ENCODE measurements at regions not wholly inside any gene's neighbourhood (a gene's known extent, or its start where the extent isn't known, plus 50 kb on each side); places are given as distances from the start of the nearest gene placed in this dataset.

DNA sequence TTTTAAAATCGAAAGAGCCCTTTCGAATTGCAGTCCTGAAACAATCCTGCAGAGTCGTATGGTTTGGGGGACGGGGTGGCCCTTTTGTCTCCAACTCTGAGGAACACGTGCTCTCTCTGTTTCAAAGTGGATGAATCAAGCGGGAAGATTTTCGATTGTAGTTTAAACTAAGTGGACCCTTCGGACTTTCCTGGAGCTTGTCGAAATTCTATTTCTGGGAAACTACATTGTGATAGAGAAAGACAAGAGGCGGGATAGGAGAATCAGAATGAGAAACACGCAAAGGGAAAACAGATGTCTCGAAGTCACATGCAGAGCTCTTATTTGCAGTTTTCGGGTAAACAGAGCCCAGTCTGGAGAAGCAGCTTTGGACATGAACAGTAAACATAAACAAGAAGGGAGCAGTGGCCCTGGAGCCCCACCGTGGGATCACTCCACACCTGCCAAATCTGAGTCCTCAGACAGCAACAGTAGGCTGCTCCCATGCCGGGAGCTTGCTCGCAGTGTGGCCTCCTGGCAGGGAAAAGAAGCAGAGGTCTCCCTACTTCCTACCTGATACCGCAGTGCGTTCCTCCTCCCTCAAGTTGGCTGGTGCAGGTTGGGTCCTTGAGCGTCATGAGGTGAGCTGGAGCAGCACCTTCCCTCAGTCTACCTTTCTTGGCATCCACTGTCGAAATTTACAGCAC is 202.4 kb downstream of the SLC4A3 start:
- Mint-ChIP-seq H3K4me1 (no peaks in the 10 kb centered on the region), H3K27me3 (no peaks in the 10 kb centered on the region), H3K9me3 (no peaks in the 10 kb centered on the region), H3K4me3 (no peak overlapping the region), H3K27ac (no peak overlapping the region), H3K36me3 (no peaks in the 10 kb centered on the region)
- ATAC-seq, result no peak

DNA sequence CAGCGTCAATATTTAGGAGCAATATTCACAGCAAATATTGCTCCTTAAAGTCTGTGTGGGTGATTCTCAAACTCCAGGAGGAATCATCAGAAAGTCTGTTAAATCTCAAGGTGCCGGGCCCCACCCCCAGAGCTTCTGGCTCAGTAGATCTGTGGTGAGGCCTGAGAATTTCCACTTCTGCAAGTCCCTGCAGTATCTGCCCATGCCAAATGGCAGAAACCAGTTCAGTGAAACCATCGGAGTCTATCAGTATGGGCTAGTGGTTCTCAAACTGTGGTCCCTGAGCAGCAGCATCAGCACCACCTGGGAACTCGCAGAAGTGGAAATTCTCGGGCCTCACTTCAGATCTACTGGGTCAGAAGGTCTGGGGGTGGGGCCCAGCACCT is 202.9 kb downstream of the SLC4A3 start:
- Mint-ChIP-seq H3K9me3 (no peaks in the 10 kb centered on the region), H3K27me3 (no peaks in the 10 kb centered on the region), H3K4me1 (no peaks in the 10 kb centered on the region), H3K36me3 (no peaks in the 10 kb centered on the region), H3K4me3 (no peak overlapping the region), H3K27ac (no peak overlapping the region)
- ATAC-seq, result no peak

DNA sequence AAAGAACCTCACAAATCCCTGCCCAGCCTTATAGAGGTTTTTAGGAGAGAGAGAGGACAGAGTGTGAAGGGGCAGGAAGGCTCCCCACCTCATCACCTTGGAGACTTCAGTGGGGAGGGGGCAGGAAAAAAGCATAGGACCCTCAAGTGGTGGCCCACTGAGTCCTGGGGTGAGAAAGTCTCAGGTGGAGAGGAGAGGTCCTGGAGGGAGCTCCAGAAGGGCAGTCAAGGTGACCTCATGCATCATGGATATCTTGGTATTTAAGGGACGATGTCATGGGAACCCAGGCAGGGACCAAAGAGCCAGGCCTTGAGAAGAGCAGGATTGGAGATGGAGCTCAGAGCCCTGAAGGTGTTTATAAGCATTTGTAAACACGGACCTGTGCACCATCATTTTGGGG is 204.5 kb downstream of the SLC4A3 start:
- H3K36me3 Mint-ChIP-seq, result no peaks in the 10 kb centered on the region
- H3K27me3 Mint-ChIP-seq, result no peaks in the 10 kb centered on the region
- H3K9me3 Mint-ChIP-seq, result no peaks in the 10 kb centered on the region
- no peak for ATAC-seq
- H3K27ac Mint-ChIP-seq, result no peak overlapping the region
- no peaks in the 10 kb centered on the region for H3K4me1 Mint-ChIP-seq
- H3K4me3 Mint-ChIP-seq, result no peak overlapping the region

- no peak for ATAC-seq
- H3K9me3 Mint-ChIP-seq, result no peaks in the 10 kb centered on the region
- no peaks in the 10 kb centered on the region for H3K4me1 Mint-ChIP-seq
- no peak overlapping the region for H3K27ac Mint-ChIP-seq
- H3K36me3 Mint-ChIP-seq, result no peaks in the 10 kb centered on the region
- H3K4me3 Mint-ChIP-seq, result no peak overlapping the region
- H3K27me3 Mint-ChIP-seq, result no peaks in the 10 kb centered on the region
Measured at GRCh38 chr2:219832904-219833303, 205.5 kb downstream of the SLC4A3 start.

DNA sequence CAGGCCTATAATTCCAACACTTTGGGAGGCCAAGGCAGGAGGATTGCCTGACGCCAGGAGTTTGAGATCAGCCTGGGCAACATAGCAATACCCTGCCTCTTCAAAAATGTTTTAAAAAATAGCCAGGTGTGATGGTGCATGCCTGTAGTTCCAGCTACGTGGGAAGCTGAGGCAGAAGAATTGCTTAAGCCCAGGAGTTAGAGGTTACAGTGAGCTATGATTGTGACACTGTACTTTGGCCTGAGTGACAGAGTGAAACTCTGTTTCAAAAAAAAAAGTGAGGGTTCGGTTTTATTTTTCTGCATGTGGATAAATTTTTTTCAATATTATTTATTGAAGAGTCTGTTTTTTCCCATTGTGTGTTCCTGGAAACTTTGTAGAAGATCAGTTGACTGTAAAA is 208.1 kb downstream of the SLC4A3 start:
- Mint-ChIP-seq H3K4me1 (no peaks in the 10 kb centered on the region), H3K36me3 (no peaks in the 10 kb centered on the region), H3K27ac (no peak overlapping the region), H3K9me3 (no peaks in the 10 kb centered on the region), H3K4me3 (no peak overlapping the region), H3K27me3 (no peaks in the 10 kb centered on the region)
- ATAC-seq, result no peak

DNA sequence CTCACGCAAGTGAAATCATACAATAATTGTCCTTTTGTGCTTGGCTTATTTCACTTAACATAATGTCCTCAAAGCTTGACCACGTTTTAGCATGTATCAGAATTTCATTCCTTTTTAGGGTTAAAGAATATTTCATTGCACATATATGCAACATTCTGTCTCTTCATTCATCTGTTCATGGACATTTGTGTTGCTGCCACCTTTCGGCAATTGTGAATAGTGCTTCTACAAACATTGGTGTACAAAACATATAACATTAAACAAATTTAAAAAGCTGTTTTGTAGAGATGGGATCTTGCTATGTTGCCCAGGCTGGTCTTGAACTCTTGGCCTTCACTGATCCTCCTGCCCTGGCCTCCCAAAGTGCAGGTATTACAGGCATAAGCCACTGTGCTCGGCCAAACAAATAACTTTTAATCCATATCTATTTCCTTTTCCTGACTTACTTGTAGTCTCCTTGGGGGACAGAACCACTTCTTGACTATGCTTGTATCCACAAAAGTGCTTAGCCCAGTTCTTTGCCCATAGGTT is 209.3 kb downstream of the SLC4A3 start:
- H3K9me3 Mint-ChIP-seq, result no peaks in the 10 kb centered on the region
- H3K27ac Mint-ChIP-seq, result no peak overlapping the region
- no peak overlapping the region for H3K4me3 Mint-ChIP-seq
- H3K36me3 Mint-ChIP-seq, result no peaks in the 10 kb centered on the region
- H3K27me3 Mint-ChIP-seq, result no peaks in the 10 kb centered on the region
- ATAC-seq, result no peak
- no peaks in the 10 kb centered on the region for H3K4me1 Mint-ChIP-seq

DNA sequence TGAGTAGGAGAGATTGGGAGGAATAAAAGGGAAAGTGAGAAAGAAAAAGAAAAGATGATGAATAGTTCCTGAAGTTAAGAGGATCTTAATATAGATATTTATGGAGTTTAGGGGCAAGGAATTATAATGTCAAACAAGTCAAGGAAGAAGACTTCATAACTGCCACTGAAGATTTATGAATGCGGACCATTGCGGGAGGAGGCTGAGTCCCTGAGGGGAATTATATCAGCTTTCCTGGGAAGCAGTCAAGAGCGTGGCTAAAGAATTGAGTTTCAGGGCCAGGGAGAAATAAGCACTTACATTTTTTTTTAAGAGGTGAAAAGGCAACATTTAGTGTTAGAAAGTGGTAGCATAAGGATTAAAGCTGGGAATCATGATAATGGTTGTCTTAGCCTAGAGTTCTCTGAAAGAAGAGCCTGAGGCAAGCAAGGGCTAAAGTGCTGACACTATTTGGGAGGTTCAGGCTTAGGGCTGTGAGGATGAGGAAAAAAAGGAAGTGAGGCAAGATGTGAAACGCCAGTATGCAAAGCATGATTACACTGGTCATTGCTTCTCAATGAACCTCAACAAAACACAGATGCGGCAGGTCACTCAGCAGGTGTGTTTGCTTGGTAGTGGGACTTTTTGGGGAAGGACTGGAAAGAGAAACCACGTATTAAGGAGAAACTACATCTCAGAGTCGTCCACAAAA is 217.1 kb downstream of the SLC4A3 start:
- no peaks in the 10 kb centered on the region for H3K4me1 Mint-ChIP-seq
- no peak overlapping the region for H3K4me3 Mint-ChIP-seq
- no peak for ATAC-seq
- H3K27me3 Mint-ChIP-seq, result peaks cover 10% of the 10 kb centered on the region
- H3K36me3 Mint-ChIP-seq, result no peaks in the 10 kb centered on the region
- peaks cover 5% of the 10 kb centered on the region for H3K9me3 Mint-ChIP-seq
- H3K27ac Mint-ChIP-seq, result no peak overlapping the region

GRCh38 chr2:219848882-219849281 is 221.5 kb downstream of the SLC4A3 start:
- Mint-ChIP-seq H3K27ac (no peak overlapping the region), H3K4me3 (no peak overlapping the region), H3K4me1 (no peaks in the 10 kb centered on the region), H3K27me3 (peaks cover 16% of the 10 kb centered on the region), H3K36me3 (no peaks in the 10 kb centered on the region), H3K9me3 (peaks cover 8% of the 10 kb centered on the region)
- no peak for ATAC-seq

DNA sequence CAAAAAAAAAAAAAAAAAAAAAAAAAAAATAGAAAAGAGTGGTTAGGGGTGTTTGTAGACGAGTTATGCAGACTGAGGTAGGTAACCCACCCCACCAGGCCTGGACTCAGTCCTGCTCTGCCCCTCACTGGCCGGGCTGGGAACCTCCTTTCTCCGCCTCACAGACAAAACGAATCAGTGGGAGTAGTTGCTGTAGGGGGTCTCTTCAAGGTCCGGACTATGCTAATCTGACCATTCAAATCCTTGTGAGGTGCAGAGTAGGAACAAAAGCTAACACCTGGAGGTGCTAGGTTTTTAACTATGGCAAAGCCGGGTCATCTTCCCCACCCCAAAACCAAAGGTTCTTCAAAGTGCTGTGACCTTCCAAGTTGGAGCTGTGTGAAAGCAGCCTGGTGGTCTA is 223.7 kb downstream of the SLC4A3 start:
- peaks cover 8% of the 10 kb centered on the region for H3K27me3 Mint-ChIP-seq
- no peak for ATAC-seq
- no peaks in the 10 kb centered on the region for H3K36me3 Mint-ChIP-seq
- no peaks in the 10 kb centered on the region for H3K4me1 Mint-ChIP-seq
- H3K27ac Mint-ChIP-seq, result no peak overlapping the region
- H3K9me3 Mint-ChIP-seq, result peaks cover 5% of the 10 kb centered on the region
- no peak overlapping the region for H3K4me3 Mint-ChIP-seq

DNA sequence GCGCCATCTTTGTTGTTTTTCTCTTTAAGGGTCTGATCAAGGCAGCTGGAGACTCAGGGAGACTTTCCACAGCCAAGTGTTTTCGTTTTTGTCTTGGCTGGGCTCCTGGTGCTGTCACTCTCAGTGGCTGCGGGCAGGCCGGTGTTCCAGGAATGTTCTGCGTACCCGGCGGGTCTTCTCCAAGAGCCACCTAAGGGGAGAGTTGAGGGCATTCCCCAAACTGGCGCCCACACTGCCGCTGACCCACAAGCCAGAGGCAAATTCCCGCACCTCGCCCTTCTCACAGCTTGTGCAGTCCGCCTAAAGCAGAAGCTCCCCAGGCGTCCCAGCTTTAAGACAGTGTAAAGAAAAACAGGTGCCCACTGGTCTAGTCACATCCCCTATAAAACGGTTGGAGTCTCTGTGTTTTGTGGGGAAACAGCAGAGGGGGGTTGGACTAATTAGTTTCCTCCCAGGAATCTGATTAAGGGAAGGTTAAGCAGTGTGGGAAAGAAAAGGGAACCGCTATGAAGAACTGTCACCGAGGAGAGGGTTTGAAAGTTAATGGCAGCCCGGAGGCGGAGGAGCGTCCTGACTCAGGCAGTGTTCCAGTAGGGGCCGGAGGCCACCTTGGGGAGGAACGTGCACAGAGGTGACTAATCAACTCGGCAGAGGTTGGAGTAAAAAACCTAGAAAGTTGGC is 224.5 kb downstream of the SLC4A3 start:
- ATAC-seq, result no peak
- Mint-ChIP-seq H3K36me3 (no peaks in the 10 kb centered on the region), H3K9me3 (peaks cover 5% of the 10 kb centered on the region), H3K27me3 (peaks cover 8% of the 10 kb centered on the region), H3K4me3 (no peak overlapping the region), H3K4me1 (no peaks in the 10 kb centered on the region), H3K27ac (no peak overlapping the region)

DNA sequence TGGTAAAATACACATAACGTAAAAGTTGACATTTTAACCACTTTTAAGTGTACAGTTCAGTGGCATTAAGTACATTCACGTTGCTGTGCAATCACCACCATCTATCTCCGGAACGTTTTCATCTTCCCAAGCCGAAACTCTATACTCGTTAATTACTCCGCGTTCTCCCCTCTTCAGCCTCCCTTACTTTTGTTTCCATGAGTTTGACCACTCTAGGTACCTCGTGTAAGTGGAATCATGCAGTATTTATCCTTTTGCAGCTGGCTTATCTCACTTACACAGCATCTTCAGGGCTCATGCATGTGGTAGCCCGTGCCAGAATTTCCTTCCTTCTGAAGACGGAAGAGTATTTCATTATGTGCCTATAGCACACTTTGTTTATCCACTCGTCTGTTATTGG is 225.2 kb downstream of the SLC4A3 start:
- no peaks in the 10 kb centered on the region for H3K36me3 Mint-ChIP-seq
- H3K4me1 Mint-ChIP-seq, result no peaks in the 10 kb centered on the region
- no peak overlapping the region for H3K27ac Mint-ChIP-seq
- no peak for ATAC-seq
- H3K9me3 Mint-ChIP-seq, result peaks cover 3% of the 10 kb centered on the region
- H3K27me3 Mint-ChIP-seq, result peaks cover 8% of the 10 kb centered on the region
- H3K4me3 Mint-ChIP-seq, result no peak overlapping the region

GRCh38 chr2:219856602-219857001 is 229.2 kb downstream of the SLC4A3 start:
- Mint-ChIP-seq H3K4me1 (no peaks in the 10 kb centered on the region), H3K9me3 (peaks cover 3% of the 10 kb centered on the region), H3K27me3 (peaks cover 8% of the 10 kb centered on the region)

DNA sequence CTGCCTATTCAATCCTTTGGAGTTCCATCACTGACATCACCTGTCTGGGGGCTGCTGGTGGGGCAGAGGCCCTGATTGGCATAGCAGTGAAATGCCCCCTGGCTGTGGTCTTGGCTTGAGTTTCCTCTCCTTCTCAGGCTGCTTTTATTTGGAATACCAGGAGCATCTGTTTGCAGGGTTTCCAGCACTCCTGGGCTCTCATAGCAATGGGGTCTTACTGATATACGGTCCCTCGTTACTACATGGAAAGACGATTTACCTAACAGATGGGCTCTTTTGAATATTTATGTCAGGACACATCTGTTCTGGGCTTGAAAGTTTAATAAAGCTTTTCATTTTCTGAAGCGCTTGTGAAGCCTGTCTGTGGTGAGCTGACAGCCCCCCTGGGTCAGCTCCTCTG is 230.3 kb downstream of the SLC4A3 start:
- H3K4me1 Mint-ChIP-seq, result no peaks in the 10 kb centered on the region
- H3K27me3 Mint-ChIP-seq, result peaks cover 3% of the 10 kb centered on the region
- H3K9me3 Mint-ChIP-seq, result peaks cover under 1% of the 10 kb centered on the region
- no peak for ATAC-seq
- H3K4me3 Mint-ChIP-seq, result no peak overlapping the region
- no peak overlapping the region for H3K27ac Mint-ChIP-seq
- H3K36me3 Mint-ChIP-seq, result no peaks in the 10 kb centered on the region

More at GRCh38 chr2:219856602-219857001, 229.2 kb downstream of the SLC4A3 start:
- H3K36me3 Mint-ChIP-seq, result no peaks in the 10 kb centered on the region
- no peak overlapping the region for H3K27ac Mint-ChIP-seq
- ATAC-seq, result no peak
- no peak overlapping the region for H3K4me3 Mint-ChIP-seq

DNA sequence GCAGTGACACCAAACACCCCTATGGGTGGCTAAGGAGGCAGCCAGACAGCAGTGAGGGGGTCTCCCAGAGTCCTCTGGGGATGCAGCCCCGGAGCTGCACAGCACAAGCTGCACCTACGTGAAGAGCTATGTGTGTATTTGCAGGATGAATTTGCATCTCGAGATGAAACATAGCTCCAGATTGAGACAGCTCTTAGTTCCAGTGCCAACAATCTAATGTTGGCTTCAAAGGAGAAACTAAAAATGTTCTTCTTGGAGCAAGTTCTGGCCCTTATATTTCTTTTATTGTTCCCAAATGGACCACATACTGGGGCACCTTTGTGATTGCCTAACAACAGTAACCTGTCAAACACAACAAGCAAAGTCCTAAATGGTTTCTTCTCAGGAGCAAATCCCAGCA is 233.9 kb downstream of the SLC4A3 start:
- no peaks in the 10 kb centered on the region for H3K9me3 Mint-ChIP-seq
- H3K36me3 Mint-ChIP-seq, result no peaks in the 10 kb centered on the region
- no peak overlapping the region for H3K27ac Mint-ChIP-seq

DNA sequence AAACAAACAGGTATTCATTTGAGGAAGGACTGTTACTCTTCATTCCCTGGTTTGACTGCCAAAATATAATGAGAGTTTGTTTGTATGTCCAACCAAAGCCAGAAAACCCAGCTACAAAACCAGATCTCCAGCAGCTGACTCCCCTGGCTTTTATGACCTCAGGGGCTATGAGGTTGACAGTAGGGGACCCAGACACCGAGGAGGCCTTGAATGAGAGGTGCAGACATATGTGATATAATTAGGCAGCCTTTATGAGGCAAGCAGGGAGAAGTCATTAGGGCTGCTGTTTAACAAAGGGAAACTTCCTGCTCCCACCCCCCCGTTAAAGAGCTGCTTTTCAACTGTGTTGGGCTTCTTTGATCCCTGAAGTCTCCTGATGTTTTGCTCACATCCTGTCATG is 236.7 kb downstream of the SLC4A3 start:
- Mint-ChIP-seq H3K36me3 (no peaks in the 10 kb centered on the region), H3K27me3 (no peaks in the 10 kb centered on the region), H3K9me3 (peaks cover 2% of the 10 kb centered on the region), H3K4me1 (no peaks in the 10 kb centered on the region), H3K27ac (no peak overlapping the region), H3K4me3 (no peak overlapping the region)
- ATAC-seq, result no peak

More for the DNA sequence above, 233.9 kb downstream of the SLC4A3 start:
- no peak for ATAC-seq
- no peaks in the 10 kb centered on the region for H3K27me3 Mint-ChIP-seq
- no peak overlapping the region for H3K4me3 Mint-ChIP-seq
- H3K4me1 Mint-ChIP-seq, result no peaks in the 10 kb centered on the region

DNA sequence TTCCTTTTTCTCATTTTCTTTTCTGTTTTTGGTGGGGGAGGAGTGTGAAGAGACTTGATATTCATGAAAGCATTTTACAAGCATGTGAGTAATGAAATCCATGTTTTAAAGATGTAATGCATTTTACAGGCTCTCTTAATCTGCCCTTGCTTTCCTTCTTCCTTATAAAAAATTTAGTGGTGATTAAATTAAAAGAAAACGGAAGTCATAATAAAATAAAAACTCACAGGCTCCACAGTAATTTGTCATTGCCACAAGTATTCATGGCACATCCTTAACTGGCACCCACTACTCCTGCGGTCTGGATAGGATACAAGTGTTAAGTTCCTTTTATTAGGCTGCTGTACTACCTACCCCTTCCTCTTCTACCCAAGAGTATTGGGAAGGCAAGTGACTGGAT is 241.2 kb downstream of the SLC4A3 start:
- Mint-ChIP-seq H3K4me1 (no peaks in the 10 kb centered on the region), H3K27me3 (no peaks in the 10 kb centered on the region), H3K9me3 (peaks cover 4% of the 10 kb centered on the region), H3K4me3 (no peak overlapping the region), H3K36me3 (no peaks in the 10 kb centered on the region), H3K27ac (no peak overlapping the region)
- ATAC-seq, result no peak

Data from stimulated activated memory B cell treated with anti-CD40 and anti-IgM and Interleukin-4, amounts not matched to agents 10 μg/mL and 1 μg/mL and 100 μg/mL, for 72 hours (primary cell).